H9 (cell line): ENCODE measurements at regions not wholly inside any gene's neighbourhood (a gene's known extent, or its start where the extent isn't known, plus 50 kb on each side); places are given as distances from the start of the nearest gene placed in this dataset.

Experiments
- DNase-seq: peaks from one replicate; pipeline ENCODE4 v3.0.0-alpha.2; 2017
- H2AFZ ChIP-seq: one replicate; pipeline ENCODE4 v1.6.1; 2013; ENCODE audit warnings: mild to moderate bottlenecking, low read length, control low read depth, moderate library complexity
- H2AK5ac ChIP-seq: 2 replicates; pipeline ENCODE4 v1.6.1; 2013; ENCODE audit warnings: low read length, control low read depth, mixed read lengths; ENCODE audit not compliant: insufficient read length
- H2BK120ac ChIP-seq: one replicate; pipeline ENCODE4 v1.6.1; 2013; ENCODE audit warnings: low read depth, mild to moderate bottlenecking, low read length, control low read depth, inconsistent platforms; ENCODE audit not compliant: poor library complexity, severe bottlenecking
- H2BK12ac ChIP-seq: 2 replicates; pipeline ENCODE4 v1.6.1; 2013; ENCODE audit warnings: low read length, control low read depth, mixed read lengths, low read depth; ENCODE audit not compliant: insufficient read length
- H2BK15ac ChIP-seq: 2 replicates; pipeline ENCODE4 v1.6.1; 2013; ENCODE audit warnings: low read depth, low read length, control low read depth
- H2BK20ac ChIP-seq: one replicate; pipeline ENCODE4 v1.6.1; 2013; ENCODE audit warnings: low read depth, mild to moderate bottlenecking, low read length, control low read depth, inconsistent platforms; ENCODE audit not compliant: poor library complexity, severe bottlenecking
- H2BK5ac ChIP-seq: 2 replicates; pipeline ENCODE4 v1.6.1; 2013; ENCODE audit warnings: low read length, control low read depth, mixed read lengths; ENCODE audit not compliant: insufficient read length
- H3K14ac ChIP-seq: 2 replicates; pipeline ENCODE4 v1.6.1; 2013; ENCODE audit warnings: low read length, control low read depth; ENCODE audit not compliant: insufficient read depth
- H3K18ac ChIP-seq: 2 replicates; pipeline ENCODE4 v1.6.1; 2013; ENCODE audit warnings: low read depth, mild to moderate bottlenecking, mixed read lengths, low read length, control low read depth; ENCODE audit not compliant: insufficient read length
- H3K23ac ChIP-seq: 2 replicates; pipeline ENCODE4 v1.6.1; 2013; ENCODE audit warnings: low read length, control low read depth, mixed read lengths, low read depth; ENCODE audit not compliant: insufficient read length
- H3K23me2 ChIP-seq: 2 replicates; pipeline ENCODE4 v1.6.1; 2013; ENCODE audit warnings: low read depth, mild to moderate bottlenecking, mixed read lengths, low read length, control low read depth; ENCODE audit not compliant: insufficient read length, poor library complexity, severe bottlenecking
- H3K27ac ChIP-seq: 2 replicates; pipeline ENCODE4 v1.5.1; 2013; ENCODE audit warnings: low read length, control low read depth, mixed read lengths, low read depth; ENCODE audit not compliant: insufficient read length
- H3K27me3 ChIP-seq: 2 replicates; pipeline ENCODE4 v1.6.1; 2013; ENCODE audit warnings: low read length, control low read depth, inconsistent platforms; ENCODE audit not compliant: insufficient read depth
- H3K4ac ChIP-seq: 2 replicates; pipeline ENCODE4 v1.6.1; 2013; ENCODE audit warnings: low read depth, mild to moderate bottlenecking, control low read depth, inconsistent platforms, low read length, moderate library complexity
- H3K4me1 ChIP-seq: 2 replicates; pipeline ENCODE4 v1.6.1; 2013; ENCODE audit warnings: low read length, control low read depth, inconsistent platforms; ENCODE audit not compliant: insufficient read depth
- H3K4me2 ChIP-seq: 2 replicates; pipeline ENCODE4 v1.6.1; 2013; ENCODE audit warnings: low read length, control low read depth, mixed read lengths; ENCODE audit not compliant: insufficient read length, insufficient read depth
- H3K56ac ChIP-seq: 2 replicates; pipeline ENCODE4 v1.6.1; 2013; ENCODE audit warnings: low read depth, mild to moderate bottlenecking, mixed read lengths, low read length, control low read depth; ENCODE audit not compliant: insufficient read length
- H3K79me1 ChIP-seq: 2 replicates; pipeline ENCODE4 v1.6.1; 2013; ENCODE audit warnings: low read depth, mild to moderate bottlenecking, moderate library complexity, low read length, control low read depth, inconsistent platforms; ENCODE audit not compliant: insufficient read depth, poor library complexity, severe bottlenecking
- H3K79me2 ChIP-seq: 2 replicates; pipeline ENCODE4 v1.6.1; 2013; ENCODE audit warnings: low read length, control low read depth, inconsistent platforms; ENCODE audit not compliant: insufficient read depth
- H3K9ac ChIP-seq: 2 replicates; pipeline ENCODE4 v1.6.1; 2013; ENCODE audit warnings: low read length, control low read depth, mixed read lengths; ENCODE audit not compliant: insufficient read length; ENCODE audit errors: extremely low read depth
- H3K9me3 ChIP-seq: one replicate; pipeline ENCODE4 v1.6.1; 2013; ENCODE audit warnings: low read depth, low read length, inconsistent platforms; ENCODE audit not compliant: control insufficient read depth
- H3T11ph ChIP-seq: one replicate; pipeline ENCODE4 v1.6.1; 2013; ENCODE audit warnings: mild to moderate bottlenecking, low read length, control low read depth, inconsistent platforms
- H4K20me1 ChIP-seq: one replicate; pipeline ENCODE4 v1.6.1; 2013; ENCODE audit not compliant: control insufficient read depth, insufficient read length, insufficient read depth
- H4K5ac ChIP-seq: 2 replicates; pipeline ENCODE4 v1.6.1; 2013; ENCODE audit warnings: low read depth, mild to moderate bottlenecking, mixed read lengths, low read length, control low read depth; ENCODE audit not compliant: insufficient read length
- H4K8ac ChIP-seq: replicated peaks from 2 replicates; pipeline ENCODE4 v1.6.1; 2013; ENCODE audit warnings: low read length, control low read depth, mixed read lengths, low read depth; ENCODE audit not compliant: insufficient read length
- H4K91ac ChIP-seq: 2 replicates; pipeline ENCODE4 v1.6.1; 2013; ENCODE audit warnings: low read depth, mild to moderate bottlenecking, moderate library complexity, mixed read lengths, low read length, control low read depth; ENCODE audit not compliant: insufficient read length
- H3K27ac Mint-ChIP-seq, 3 experiments: 2 replicates in 2 of 3; 3 replicates in 1 of 3; pipeline ENCODE4 v1.8.0; 2020 to 2021; ENCODE audit warnings: mixed read lengths in 3 of 3, mild to moderate bottlenecking in 1 of 3, moderate library complexity in 1 of 3
- H3K27me3 Mint-ChIP-seq: 2 replicates; pipeline ENCODE4 v1.8.0; 2021; ENCODE audit warnings: low read depth, mild to moderate bottlenecking, moderate library complexity, mixed read lengths
- H3K36me3 Mint-ChIP-seq, 3 experiments: 2 replicates in 2 of 3; 3 replicates in 1 of 3; pipeline ENCODE4 v1.8.0; 2020 to 2021; ENCODE audit warnings: low read depth in 3 of 3, mixed read lengths in 3 of 3; ENCODE audit not compliant: insufficient read depth in 1 of 3
- H3K4me1 Mint-ChIP-seq, 2 experiments: 2 replicates each; pipeline ENCODE4 v1.8.0; 2020; ENCODE audit warnings: mixed read lengths in 2 of 2
- H3K4me3 Mint-ChIP-seq, 2 experiments: 2 replicates in 1 of 2; 3 replicates in 1 of 2; pipeline ENCODE4 v1.8.0; 2020 to 2021; ENCODE audit warnings: mild to moderate bottlenecking in 2 of 2, mixed read lengths in 2 of 2, moderate library complexity in 1 of 2
- H3K9me3 Mint-ChIP-seq, 2 experiments: 2 replicates in 1 of 2; 3 replicates in 1 of 2; pipeline ENCODE4 v1.8.0; 2020; ENCODE audit warnings: mild to moderate bottlenecking in 2 of 2, mixed read lengths in 2 of 2, moderate library complexity in 1 of 2
- TF ChIP-seq, protein P1 (sequence below): fragments of 200-600 bp; sonication (generic); conservative IDR thresholded peaks from 3 replicates; pipeline ENCODE4 v1.8.0; 2021; ENCODE audit warnings: antibody characterized with exemption, mild to moderate bottlenecking

DNA sequence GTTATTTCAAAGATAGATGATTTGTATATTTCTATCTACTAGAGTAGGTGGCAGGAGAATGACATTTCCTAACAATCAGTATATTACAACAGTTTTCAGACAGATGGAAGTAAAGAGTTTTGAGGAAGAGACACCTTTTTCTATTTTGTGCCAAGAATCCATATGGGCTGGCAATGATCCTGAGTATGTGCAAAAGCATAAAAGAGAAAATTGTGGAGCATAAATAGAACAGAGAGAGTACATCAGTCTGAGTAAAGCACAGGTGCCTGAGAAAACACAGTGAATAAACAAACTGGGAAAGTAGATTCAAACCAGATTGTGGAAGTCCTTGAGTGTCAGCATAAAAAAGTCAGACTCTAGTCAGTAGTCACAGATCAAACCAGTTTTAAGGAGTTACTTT is 96.8 kb upstream of the WDR44 start:
- no peak overlapping the region for H4K5ac ChIP-seq
- peaks cover 17 to 43% of the 10 kb centered on the region in 2 experiments for H3K9me3 Mint-ChIP-seq
- H3K4me2 ChIP-seq: no peak overlapping the region
- no peak overlapping the region for H3K14ac ChIP-seq
- no peak overlapping the region for H3K23ac ChIP-seq
- no peaks in the 10 kb centered on the region for H3K4me1 Mint-ChIP-seq
- H3K18ac ChIP-seq: no peak overlapping the region
- no peak overlapping the region for H2BK12ac ChIP-seq
- no peaks in the 10 kb centered on the region for H3K27me3 ChIP-seq
- H3K27ac Mint-ChIP-seq: no peak overlapping the region
- no peak overlapping the region for H3K4ac ChIP-seq
- no peak overlapping the region for H2BK20ac ChIP-seq
- H3K9ac ChIP-seq: no peak overlapping the region
- DNase-seq: no peak
- H2AFZ ChIP-seq: no peak overlapping the region
- no peak overlapping the region for H3K27ac ChIP-seq
- no peaks in the 10 kb centered on the region for H4K20me1 ChIP-seq
- no peak overlapping the region for H3K4me3 Mint-ChIP-seq
- H3K23me2 ChIP-seq: no peaks in the 10 kb centered on the region
- no peaks in the 10 kb centered on the region for H3K9me3 ChIP-seq
- H3T11ph ChIP-seq: no peak overlapping the region
- no peaks in the 10 kb centered on the region for H3K4me1 ChIP-seq
- H3K79me2 ChIP-seq: no peaks in the 10 kb centered on the region
- no peak overlapping the region for H2BK15ac ChIP-seq
- H4K8ac ChIP-seq: no peak overlapping the region
- H3K56ac ChIP-seq: no peak overlapping the region
- peaks cover 4% of the 10 kb centered on the region; the same call in 1 of the 2 replicates for H3K27me3 Mint-ChIP-seq
- TF ChIP-seq, protein P1, sequence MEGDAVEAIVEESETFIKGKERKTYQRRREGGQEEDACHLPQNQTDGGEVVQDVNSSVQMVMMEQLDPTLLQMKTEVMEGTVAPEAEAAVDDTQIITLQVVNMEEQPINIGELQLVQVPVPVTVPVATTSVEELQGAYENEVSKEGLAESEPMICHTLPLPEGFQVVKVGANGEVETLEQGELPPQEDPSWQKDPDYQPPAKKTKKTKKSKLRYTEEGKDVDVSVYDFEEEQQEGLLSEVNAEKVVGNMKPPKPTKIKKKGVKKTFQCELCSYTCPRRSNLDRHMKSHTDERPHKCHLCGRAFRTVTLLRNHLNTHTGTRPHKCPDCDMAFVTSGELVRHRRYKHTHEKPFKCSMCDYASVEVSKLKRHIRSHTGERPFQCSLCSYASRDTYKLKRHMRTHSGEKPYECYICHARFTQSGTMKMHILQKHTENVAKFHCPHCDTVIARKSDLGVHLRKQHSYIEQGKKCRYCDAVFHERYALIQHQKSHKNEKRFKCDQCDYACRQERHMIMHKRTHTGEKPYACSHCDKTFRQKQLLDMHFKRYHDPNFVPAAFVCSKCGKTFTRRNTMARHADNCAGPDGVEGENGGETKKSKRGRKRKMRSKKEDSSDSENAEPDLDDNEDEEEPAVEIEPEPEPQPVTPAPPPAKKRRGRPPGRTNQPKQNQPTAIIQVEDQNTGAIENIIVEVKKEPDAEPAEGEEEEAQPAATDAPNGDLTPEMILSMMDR: no peak
- peaks cover 0 to 6% (median 4%) of the 10 kb centered on the region in 3 experiments; a peak in 5 of 7 replicates for H3K36me3 Mint-ChIP-seq
- H4K91ac ChIP-seq: no peak overlapping the region
- H2BK5ac ChIP-seq: no peak overlapping the region
- H2AK5ac ChIP-seq: no peak overlapping the region
- no peak overlapping the region for H2BK120ac ChIP-seq
- no peaks in the 10 kb centered on the region for H3K79me1 ChIP-seq
